H1 (cell line): ENCODE measurements at regions not wholly inside any gene's neighbourhood (a gene's known extent, or its start where the extent isn't known, plus 50 kb on each side); places are given as distances from the start of the nearest gene placed in this dataset.

Experiments
- CTCF ChIA-PET: fragments of 300-600 bp; sonication (Branson Sonifier 250); formaldehyde crosslinking; loops from one replicate; lab custom pipeline; 2021; ENCODE audit not compliant: partially characterized antibody; lab: Charles Lee
- POLR2A ChIA-PET: fragments of 300-600 bp; sonication (Branson Sonifier 250); formaldehyde crosslinking; loops from one replicate; lab custom pipeline; 2021; ENCODE audit warnings: inconsistent platforms; ENCODE audit not compliant: partially characterized antibody; lab: Charles Lee
- DNase-seq, 2 experiments: peaks; one replicate each; pipeline versions ENCODE4 v3.0.0 to v3.0.0-alpha.2; 2010 to 2022; ENCODE audit warnings: low spot score in 2 of 2, low read depth in 1 of 2, mixed read lengths in 1 of 2
- FAIRE-seq: peaks from 2 replicates; lab custom pipeline; 2011; peaks lifted over from hg19 to GRCh38; lab: Jason Lieb, UNC
- H2AFZ ChIP-seq: 2 replicates; pipeline ENCODE4 v1.8.1; 2012; ENCODE audit warnings: low read length, inconsistent platforms
- H2AK5ac ChIP-seq: 2 replicates; pipeline ENCODE4 v1.6.1; 2013; ENCODE audit warnings: low read depth, low read length
- H2BK120ac ChIP-seq: replicated peaks from 2 replicates; pipeline ENCODE3; 2013; ENCODE audit warnings: low read depth, low read length, inconsistent platforms
- H2BK12ac ChIP-seq: 2 replicates; pipeline ENCODE4 v1.6.1; 2013; ENCODE audit warnings: low read depth, low read length
- H2BK15ac ChIP-seq: 2 replicates; pipeline ENCODE4 v1.6.1; 2013; ENCODE audit warnings: low read length
- H2BK20ac ChIP-seq: 2 replicates; pipeline ENCODE4 v1.6.1; 2013; ENCODE audit warnings: low read length
- H2BK5ac ChIP-seq: 2 replicates; pipeline ENCODE4 v1.6.1; 2013; ENCODE audit warnings: low read depth, low read length
- H3K14ac ChIP-seq: 2 replicates; pipeline ENCODE4 v1.6.1; 2013; ENCODE audit warnings: inconsistent platforms; ENCODE audit not compliant: insufficient read length
- H3K18ac ChIP-seq: 2 replicates; pipeline ENCODE4 v1.6.1; 2013; ENCODE audit warnings: low read length; ENCODE audit errors: extremely low read depth
- H3K23ac ChIP-seq: 2 replicates; pipeline ENCODE4 v1.6.1; 2013; ENCODE audit warnings: inconsistent platforms; ENCODE audit not compliant: insufficient read length
- H3K23me2 ChIP-seq: 2 replicates; pipeline ENCODE4 v1.6.1; 2013; ENCODE audit warnings: low read depth, low read length
- H3K27ac ChIP-seq: 2 replicates; pipeline ENCODE4 v1.6.1; 2011; ENCODE audit warnings: low read depth, low read length, inconsistent platforms
- H3K27me3 ChIP-seq, 4 experiments: replicated peaks in 1 of 4; 1 replicate in 1 of 4; 2 replicates in 3 of 4; pipeline versions ENCODE4 v1.6.1 to v1.8.1; 2011 to 2013; ENCODE audit warnings: low read length in 3 of 4, mild to moderate bottlenecking in 3 of 4, inconsistent platforms in 2 of 4, mixed read lengths in 2 of 4, moderate library complexity in 1 of 4; ENCODE audit not compliant: control insufficient read depth in 3 of 4, insufficient read depth in 3 of 4; ENCODE audit errors: extremely low read depth in 1 of 4
- H3K36me3 ChIP-seq, 4 experiments: 2 replicates each; pipeline versions ENCODE4 v1.6.1 to v1.8.1; 2011 to 2013; ENCODE audit warnings: mild to moderate bottlenecking in 4 of 4, low read length in 3 of 4, moderate library complexity in 2 of 4, control low read depth in 1 of 4, inconsistent platforms in 1 of 4; ENCODE audit not compliant: insufficient read depth in 4 of 4, control insufficient read depth in 2 of 4
- H3K4ac ChIP-seq: replicated peaks from 2 replicates; pipeline ENCODE3; 2013; ENCODE audit warnings: low read length, low read depth, mixed read lengths, inconsistent platforms; ENCODE audit not compliant: insufficient read length
- H3K4me1 ChIP-seq, 4 experiments: replicated peaks in 1 of 4; 1 replicate in 1 of 4; 2 replicates in 3 of 4; pipeline versions ENCODE4 v1.6.1 to v1.8.1; 2011 to 2013; ENCODE audit warnings: low read length in 3 of 4, inconsistent platforms in 2 of 4, mixed read lengths in 1 of 4; ENCODE audit not compliant: insufficient read depth in 4 of 4, control insufficient read depth in 3 of 4
- H3K4me2 ChIP-seq, 2 experiments: 2 replicates each; pipeline versions ENCODE4 v1.6.1 to v1.8.1; 2011 to 2013; ENCODE audit warnings: low read depth in 2 of 2, low read length in 2 of 2, control low read depth in 1 of 2, inconsistent platforms in 1 of 2, mild to moderate bottlenecking in 1 of 2; ENCODE audit not compliant: insufficient read depth in 1 of 2
- H3K4me3 ChIP-seq, 4 experiments: fragments of 200-600, 300-600 bp in 1 of 4; sonication (generic), shearing (Covaris generic), sonication (Bioruptor Twin) in 1 of 4; 2 replicates each; pipeline versions ENCODE4 v1.5.1 to v1.8.1; 2011 to 2016; ENCODE audit warnings: low read length in 4 of 4, low read depth in 3 of 4, control low read depth in 2 of 4, inconsistent platforms in 2 of 4, mild to moderate bottlenecking in 2 of 4, mixed read lengths in 1 of 4, moderate library complexity in 1 of 4; ENCODE audit not compliant: insufficient read depth in 2 of 4; ENCODE audit errors: extremely low read depth in 1 of 4
- H3K56ac ChIP-seq: replicated peaks from 2 replicates; pipeline ENCODE3; 2013; ENCODE audit warnings: low read depth, mild to moderate bottlenecking, mixed read lengths, low read length, inconsistent platforms; ENCODE audit not compliant: insufficient read length
- H3K79me1 ChIP-seq: 2 replicates; pipeline ENCODE4 v1.6.1; 2013; ENCODE audit warnings: low read depth, low read length, control low read depth
- H3K79me2 ChIP-seq, 2 experiments: 2 replicates each; pipeline versions ENCODE4 v1.6.1 to v1.8.1; 2012 to 2013; ENCODE audit warnings: low read length in 2 of 2, mild to moderate bottlenecking in 2 of 2, inconsistent platforms in 1 of 2; ENCODE audit not compliant: insufficient read depth in 2 of 2, control insufficient read depth in 1 of 2
- H3K9ac ChIP-seq, 4 experiments: replicated peaks in 1 of 4; 1 replicate in 1 of 4; 2 replicates in 3 of 4; pipeline versions ENCODE4 v1.6.1 to v1.8.1; 2011 to 2013; ENCODE audit warnings: low read depth in 3 of 4, low read length in 3 of 4, control low read depth in 2 of 4, mild to moderate bottlenecking in 2 of 4, moderate library complexity in 2 of 4, inconsistent platforms in 1 of 4; ENCODE audit errors: extremely low read depth in 1 of 4
- H3K9me3 ChIP-seq, 2 experiments: 2 replicates each; pipeline versions ENCODE4 v1.6.1 to v1.8.1; 2012 to 2013; ENCODE audit warnings: mild to moderate bottlenecking in 2 of 2, moderate library complexity in 2 of 2, control low read depth in 1 of 2, inconsistent platforms in 1 of 2, low read depth in 1 of 2, low read length in 1 of 2, mixed read lengths in 1 of 2; ENCODE audit not compliant: insufficient read depth in 2 of 2
- H4K20me1 ChIP-seq, 2 experiments: replicated peaks in 1 of 2; 2 replicates each; pipeline versions ENCODE3 to v1.8.1; 2011 to 2013; ENCODE audit warnings: inconsistent platforms in 2 of 2, low read length in 2 of 2, mild to moderate bottlenecking in 1 of 2; ENCODE audit not compliant: insufficient read depth in 2 of 2, control insufficient read depth in 1 of 2
- H4K5ac ChIP-seq: 2 replicates; pipeline ENCODE4 v1.6.1; 2013; ENCODE audit warnings: low read length, low read depth, mixed read lengths, inconsistent platforms; ENCODE audit not compliant: insufficient read length
- H4K8ac ChIP-seq: 2 replicates; pipeline ENCODE4 v1.8.0; 2013; ENCODE audit warnings: mild to moderate bottlenecking, moderate library complexity, low read length, inconsistent platforms; ENCODE audit not compliant: insufficient read depth; ENCODE audit errors: extremely low read depth
- H4K91ac ChIP-seq: replicated peaks from 2 replicates; pipeline ENCODE3; 2013; ENCODE audit warnings: low read length, mixed read lengths, inconsistent platforms; ENCODE audit not compliant: insufficient read length
- GTF2F1 ChIP-seq: IDR thresholded peaks from 2 replicates; pipeline ENCODE4 v1.6.1; 2012; ENCODE audit warnings: low read depth, low read length, improper control_type of control experiment, borderline replicate concordance
- RBBP5 ChIP-seq: IDR thresholded peaks from 2 replicates; pipeline ENCODE4 v1.7.1; 2012; ENCODE audit warnings: low read depth, mild to moderate bottlenecking, inconsistent platforms, low read length, moderate library complexity, borderline replicate concordance
- WGBS, 2 experiments: shearing (Covaris generic) in 1 of 2; methylation state at CpG; one replicate each; pipeline versions ENCODE4 v1.1.6 to v1.1.7; 2013 to 2015; ENCODE audit warnings: low lambda C conversion rate in 2 of 2, mixed read lengths in 2 of 2, inconsistent platforms in 1 of 2, low coverage in 1 of 2, missing lambda C conversion rate in 1 of 2; ENCODE audit not compliant: insufficient replicate concordance in 2 of 2, insufficient coverage in 1 of 2, insufficient read length in 1 of 2; ENCODE audit errors: extremely low coverage in 1 of 2, missing lambda C conversion rate in 1 of 2; 5-methylcytosine and 5-hydroxymethylcytosine counted together

GRCh38 chr3:191859531-191859930, 398.6 kb downstream of the PYDC2 start:
- no peaks in the 10 kb centered on the region for H3K79me2 ChIP-seq
- H3K4ac ChIP-seq, result no peak overlapping the region
- H3K36me3 ChIP-seq, result no peaks in the 10 kb centered on the region
- no peak overlapping the region for H2BK12ac ChIP-seq
- H3K79me1 ChIP-seq, result no peaks in the 10 kb centered on the region
- H3K18ac ChIP-seq, result no peak overlapping the region
- no peak overlapping the region for H2BK15ac ChIP-seq
- CTCF ChIA-PET, result no interaction called here
- no peaks in the 10 kb centered on the region; a peak in 1 of 4 replicates for H3K9me3 ChIP-seq
- TF ChIP-seq RBBP5, result no peak
- no peak for TF ChIP-seq GTF2F1
- TF ChIP-seq, all 59 proteins: peak for 0
- FAIRE-seq (no peak), DNase-seq (no peak)
- no peaks in the 10 kb centered on the region for H4K20me1 ChIP-seq
- no peak overlapping the region for H4K91ac ChIP-seq
- no peak overlapping the region for H3K4me2 ChIP-seq
- no peak overlapping the region for H3K4me3 ChIP-seq
- no peak overlapping the region for H3K27ac ChIP-seq
- no peak overlapping the region for H3K14ac ChIP-seq
- no peak overlapping the region for H2BK120ac ChIP-seq
- POLR2A ChIA-PET, result no interaction called here
- H3K9ac ChIP-seq, result no peak overlapping the region
- H3K23me2 ChIP-seq, result no peaks in the 10 kb centered on the region
- no peak overlapping the region for H2BK5ac ChIP-seq
- no peak overlapping the region for H2AK5ac ChIP-seq
- no peak overlapping the region for H4K5ac ChIP-seq
- no peak overlapping the region for H3K23ac ChIP-seq
- no peaks in the 10 kb centered on the region; a peak in 1 of 7 replicates for H3K4me1 ChIP-seq
- 84% methylated on average over 3 of the region's 3 CpGs; no CpG with 5 or more reads in 1 of the 2 experiments for WGBS, 2 experiments
- H3K27me3 ChIP-seq, result no peaks in the 10 kb centered on the region
- no peak overlapping the region for H3K56ac ChIP-seq
- H4K8ac ChIP-seq, result no peak overlapping the region
- H2AFZ ChIP-seq, result no peak overlapping the region
- no peak overlapping the region for H2BK20ac ChIP-seq
